ENCODE measurements at regions not wholly inside any gene's neighbourhood (a gene's known extent, or its start where the extent isn't known, plus 50 kb on each side); places are given as distances from the start of the nearest gene placed in this dataset.
"Not testable (repeated sequence)": the region's sequence is repeated elsewhere in the genome, so short reads cannot be mapped to it uniquely, and the experiment has no call there.

- TF ChIP-seq EZH2phosphoT487 (IDR thresholded peaks at IDR 0.05; ENCODE audit: low read depth) (no peak), CTCF (IDR thresholded peaks at IDR 0.05; ENCODE audit: low read depth, low read length) (no peak)
- Histone ChIP-seq H3K4me3 (ENCODE audit: low read length) (no peak overlapping the region), H3K79me2 (ENCODE audit: low read length) (no peaks in the 10 kb centered on the region), H3K9ac (ENCODE audit: low read length) (no peak overlapping the region), H2AFZ (ENCODE audit: low read depth, low read length) (no peak overlapping the region), H3K4me1 (ENCODE audit: low read length) (no peaks in the 10 kb centered on the region), H3K9me3 (ENCODE audit: insufficient read depth, low read length) (no peaks in the 10 kb centered on the region), H3K27me3 (ENCODE audit: low read depth, low read length) (no peaks in the 10 kb centered on the region), H3K4me2 (ENCODE audit: low read length) (no peak overlapping the region), H4K20me1 (ENCODE audit: insufficient read depth, low read length) (no peaks in the 10 kb centered on the region), H3K27ac (ENCODE audit: low read length) (no peak overlapping the region), H3K36me3 (replicated peaks; ENCODE audit: low read depth, low read length) (no peaks in the 10 kb centered on the region)
These were observed 266.1 kb downstream of the SV2B start for GRCh38 chr15:91366111-91366510.

- no peaks in the 10 kb centered on the region for H3K4me1 ChIP-seq (ENCODE audit: low read length)
- no peak overlapping the region for H3K4me3 ChIP-seq (ENCODE audit: low read length)
- H3K36me3 ChIP-seq (replicated peaks; ENCODE audit: low read depth, low read length), result no peaks in the 10 kb centered on the region
- no peaks in the 10 kb centered on the region for H3K27me3 ChIP-seq (ENCODE audit: low read depth, low read length)
- no peak overlapping the region for H2AFZ ChIP-seq (ENCODE audit: low read depth, low read length)
- no peaks in the 10 kb centered on the region for H3K9me3 ChIP-seq (ENCODE audit: insufficient read depth, low read length)
- no peaks in the 10 kb centered on the region for H4K20me1 ChIP-seq (ENCODE audit: insufficient read depth, low read length)
- H3K4me2 ChIP-seq (ENCODE audit: low read length), result no peak overlapping the region
- no peak overlapping the region for H3K9ac ChIP-seq (ENCODE audit: low read length)
- H3K27ac ChIP-seq (ENCODE audit: low read length), result no peak overlapping the region
- H3K79me2 ChIP-seq (ENCODE audit: low read length), result no peaks in the 10 kb centered on the region
- no peak for TF ChIP-seq CTCF (IDR thresholded peaks at IDR 0.05; ENCODE audit: low read depth, low read length)
- TF ChIP-seq EZH2phosphoT487 (IDR thresholded peaks at IDR 0.05; ENCODE audit: low read depth), result no peak
These were observed 268.6 kb downstream of the SV2B start for GRCh38 chr15:91368611-91369010.

GRCh38 chr15:91369823-91370222 is 269.8 kb downstream of the SV2B start:
- H3K4me1 ChIP-seq (ENCODE audit: low read length), result no peaks in the 10 kb centered on the region
- H2AFZ ChIP-seq (ENCODE audit: low read depth, low read length), result no peak overlapping the region
- no peaks in the 10 kb centered on the region for H3K9me3 ChIP-seq (ENCODE audit: insufficient read depth, low read length)
- H3K4me2 ChIP-seq (ENCODE audit: low read length), result no peak overlapping the region
- no peaks in the 10 kb centered on the region for H3K27me3 ChIP-seq (ENCODE audit: low read depth, low read length)
- no peaks in the 10 kb centered on the region for H3K79me2 ChIP-seq (ENCODE audit: low read length)
- H3K27ac ChIP-seq (ENCODE audit: low read length), result no peak overlapping the region
- H3K4me3 ChIP-seq (ENCODE audit: low read length), result no peak overlapping the region
- H3K36me3 ChIP-seq (replicated peaks; ENCODE audit: low read depth, low read length), result no peaks in the 10 kb centered on the region
- TF ChIP-seq EZH2phosphoT487 (IDR thresholded peaks at IDR 0.05; ENCODE audit: low read depth), result no peak
- no peak for TF ChIP-seq CTCF (IDR thresholded peaks at IDR 0.05; ENCODE audit: low read depth, low read length)
- H3K9ac ChIP-seq (ENCODE audit: low read length), result no peak overlapping the region
- H4K20me1 ChIP-seq (ENCODE audit: insufficient read depth, low read length), result no peaks in the 10 kb centered on the region

GRCh38 chr15:91371345-91371744 is 271.3 kb downstream of the SV2B start:
- not testable (repeated sequence) for H3K27ac ChIP-seq (ENCODE audit: low read length); H3K4me2 ChIP-seq (ENCODE audit: low read length); H2AFZ ChIP-seq (ENCODE audit: low read depth, low read length)

GRCh38 chr15:91374336-91374735 is 274.3 kb downstream of the SV2B start:
- Histone ChIP-seq H3K79me2 (ENCODE audit: low read length) (no peaks in the 10 kb centered on the region), H3K4me2 (ENCODE audit: low read length) (no peak overlapping the region), H2AFZ (ENCODE audit: low read depth, low read length) (no peak overlapping the region), H3K4me1 (ENCODE audit: low read length) (no peaks in the 10 kb centered on the region), H3K27ac (ENCODE audit: low read length) (no peak overlapping the region), H3K27me3 (ENCODE audit: low read depth, low read length) (peaks cover 6% of the 10 kb centered on the region; the same call in 1 of the 2 replicates), H3K9me3 (ENCODE audit: insufficient read depth, low read length) (no peaks in the 10 kb centered on the region), H3K36me3 (replicated peaks; ENCODE audit: low read depth, low read length) (no peaks in the 10 kb centered on the region), H3K9ac (ENCODE audit: low read length) (no peak overlapping the region), H3K4me3 (ENCODE audit: low read length) (no peak overlapping the region), H4K20me1 (ENCODE audit: insufficient read depth, low read length) (no peaks in the 10 kb centered on the region)
- TF ChIP-seq CTCF (IDR thresholded peaks at IDR 0.05; ENCODE audit: low read depth, low read length), result no peak
- no peak for TF ChIP-seq EZH2phosphoT487 (IDR thresholded peaks at IDR 0.05; ENCODE audit: low read depth)

More at GRCh38 chr15:91371345-91371744, 271.3 kb downstream of the SV2B start:
- H3K27me3 ChIP-seq (ENCODE audit: low read depth, low read length); H3K79me2 ChIP-seq (ENCODE audit: low read length); H4K20me1 ChIP-seq (ENCODE audit: insufficient read depth, low read length); H3K4me3 ChIP-seq (ENCODE audit: low read length); H3K9me3 ChIP-seq (ENCODE audit: insufficient read depth, low read length); H3K36me3 ChIP-seq (replicated peaks; ENCODE audit: low read depth, low read length); H3K4me1 ChIP-seq (ENCODE audit: low read length); H3K9ac ChIP-seq (ENCODE audit: low read length): not testable (repeated sequence)

All from OCI-LY3 (cell line).